ENCODE measurements at regions not wholly inside any gene's neighbourhood (a gene's known extent, or its start where the extent isn't known, plus 50 kb on each side); places are given as distances from the start of the nearest gene placed in this dataset.
"Not testable (repeated sequence)": the region's sequence is repeated elsewhere in the genome, so short reads cannot be mapped to it uniquely, and the experiment has no call there.

- no peak for DNase-seq
Observed at GRCh38 chr5:91283326-91283725, 99.8 kb downstream of the ARRDC3 start.

- DNase-seq, result no peak
Observed at GRCh38 chr5:91282210-91282609, 100.9 kb downstream of the ARRDC3 start.

- no peak for DNase-seq
Observed at GRCh38 chr5:91281401-91281800, 101.7 kb downstream of the ARRDC3 start.

GRCh38 chr5:91280362-91281269 lies 102.5 kb downstream of the ARRDC3 start:
- peak; percentile 80 for DNase-seq

GRCh38 chr5:91277840-91278239 lies 105.3 kb downstream of the ARRDC3 start:
- DNase-seq, result no peak

- no peak for DNase-seq
Observed at GRCh38 chr5:91277093-91277626, 106.0 kb downstream of the ARRDC3 start.

GRCh38 chr5:91272858-91273257 lies 110.3 kb downstream of the ARRDC3 start:
- DNase-seq, result no peak

GRCh38 chr5:91271999-91272398 lies 111.1 kb downstream of the ARRDC3 start:
- no peak for DNase-seq

GRCh38 chr5:91269198-91269597 lies 113.9 kb downstream of the ARRDC3 start:
- DNase-seq, result no peak

GRCh38 chr5:91266184-91266705 lies 116.9 kb downstream of the ARRDC3 start:
- DNase-seq, result no peak

- DNase-seq, result no peak
Observed at GRCh38 chr5:91264311-91265051, 118.6 kb downstream of the ARRDC3 start.

GRCh38 chr5:91263898-91264297 lies 119.2 kb downstream of the ARRDC3 start:
- DNase-seq, result no peak

GRCh38 chr5:91257301-91257700 lies 125.8 kb downstream of the ARRDC3 start:
- no peak for DNase-seq

GRCh38 chr5:91256142-91256524 lies 127.0 kb downstream of the ARRDC3 start:
- no peak for DNase-seq

GRCh38 chr5:91255396-91256141 lies 127.5 kb downstream of the ARRDC3 start:
- DNase-seq, result no peak

- DNase-seq, result no peak
Observed at GRCh38 chr5:91252916-91253315, 130.2 kb downstream of the ARRDC3 start.

GRCh38 chr5:91245871-91246270 lies 137.2 kb downstream of the ARRDC3 start:
- no peak for DNase-seq

- DNase-seq, result no peak
Observed at GRCh38 chr5:91245074-91245452, 138.1 kb downstream of the ARRDC3 start.

- DNase-seq, result no peak
Observed at GRCh38 chr5:91244380-91245073, 138.6 kb downstream of the ARRDC3 start.

- no peak for DNase-seq
Observed at GRCh38 chr5:91243852-91244251, 139.3 kb downstream of the ARRDC3 start.

GRCh38 chr5:91243286-91243685 lies 139.8 kb downstream of the ARRDC3 start:
- DNase-seq, result no peak

- DNase-seq, result not testable (repeated sequence)
Observed at GRCh38 chr5:91241460-91241859, 141.7 kb downstream of the ARRDC3 start.
